ENCODE measurements at regions not wholly inside any gene's neighbourhood (a gene's known extent, or its start where the extent isn't known, plus 50 kb on each side); places are given as distances from the start of the nearest gene placed in this dataset.

DNA sequence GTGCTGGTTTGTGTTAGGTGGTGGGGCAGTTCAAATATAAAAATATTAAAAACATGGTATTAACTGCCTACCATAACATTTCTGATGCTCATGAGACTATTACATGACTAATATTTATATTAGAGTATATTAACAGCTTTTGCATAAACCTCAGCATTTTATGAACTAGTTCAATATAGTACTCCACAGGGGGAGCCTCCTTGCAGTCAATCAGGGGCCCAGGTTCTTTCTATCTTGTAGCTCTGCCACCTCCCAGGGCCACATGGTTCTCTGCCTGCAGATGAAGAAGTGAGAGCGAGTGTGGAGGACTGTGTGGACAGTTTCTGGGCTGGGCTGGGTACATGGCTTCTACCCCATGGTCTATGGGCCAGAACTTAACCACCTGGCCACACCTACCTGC is 159.5 kb downstream of the RPS24 start:
- TF ChIP-seq POLR2A (IDR thresholded peaks at IDR 0.05): no peak
- TF ChIP-seq, protein P1, sequence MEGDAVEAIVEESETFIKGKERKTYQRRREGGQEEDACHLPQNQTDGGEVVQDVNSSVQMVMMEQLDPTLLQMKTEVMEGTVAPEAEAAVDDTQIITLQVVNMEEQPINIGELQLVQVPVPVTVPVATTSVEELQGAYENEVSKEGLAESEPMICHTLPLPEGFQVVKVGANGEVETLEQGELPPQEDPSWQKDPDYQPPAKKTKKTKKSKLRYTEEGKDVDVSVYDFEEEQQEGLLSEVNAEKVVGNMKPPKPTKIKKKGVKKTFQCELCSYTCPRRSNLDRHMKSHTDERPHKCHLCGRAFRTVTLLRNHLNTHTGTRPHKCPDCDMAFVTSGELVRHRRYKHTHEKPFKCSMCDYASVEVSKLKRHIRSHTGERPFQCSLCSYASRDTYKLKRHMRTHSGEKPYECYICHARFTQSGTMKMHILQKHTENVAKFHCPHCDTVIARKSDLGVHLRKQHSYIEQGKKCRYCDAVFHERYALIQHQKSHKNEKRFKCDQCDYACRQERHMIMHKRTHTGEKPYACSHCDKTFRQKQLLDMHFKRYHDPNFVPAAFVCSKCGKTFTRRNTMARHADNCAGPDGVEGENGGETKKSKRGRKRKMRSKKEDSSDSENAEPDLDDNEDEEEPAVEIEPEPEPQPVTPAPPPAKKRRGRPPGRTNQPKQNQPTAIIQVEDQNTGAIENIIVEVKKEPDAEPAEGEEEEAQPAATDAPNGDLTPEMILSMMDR (IDR thresholded peaks at IDR 0.05 in 4 of 5, conservative IDR thresholded peaks at IDR 0.05 in 1 of 5): no peak
- no peak overlapping the region for H3K4me3 ChIP-seq
- H3K4me1 ChIP-seq: no peaks in the 10 kb centered on the region
- no peaks in the 10 kb centered on the region for H3K36me3 ChIP-seq
- H3K27ac ChIP-seq: no peak overlapping the region
- DNase-seq: no peak
- ATAC-seq: no peak
- no peaks in the 10 kb centered on the region for H3K9me3 ChIP-seq
- in situ Hi-C loops (cut with MboI; ENCODE audit: low sequenced_read_pairs in 4 of 4) (no loop called here), intact Hi-C loops (cut with DNase I; ENCODE audit: low total_unique reads) (no loop called here)
- no peaks in the 10 kb centered on the region for H3K27me3 ChIP-seq

DNA sequence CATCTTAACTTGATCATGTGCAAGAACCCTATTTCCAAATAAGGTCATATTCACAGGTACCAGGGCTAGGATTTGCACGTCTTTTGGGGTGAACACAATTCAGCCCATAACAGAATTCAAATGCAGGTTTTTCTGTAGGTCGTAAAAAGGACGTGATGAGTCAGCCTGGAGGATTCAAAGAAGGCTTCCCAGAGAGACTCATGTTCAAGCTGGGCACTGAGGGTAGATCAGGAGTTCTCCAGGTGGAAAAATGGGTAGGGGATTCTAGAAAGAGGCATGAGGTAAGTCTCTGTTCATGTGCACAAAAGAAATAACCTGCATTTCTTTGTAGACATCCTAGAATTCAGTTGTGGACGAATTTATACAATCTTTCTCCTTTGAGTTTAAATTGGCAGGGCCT is 160.4 kb downstream of the RPS24 start:
- no peaks in the 10 kb centered on the region for H3K27me3 ChIP-seq
- no peak overlapping the region for H3K4me3 ChIP-seq
- DNase-seq: no peak
- H3K36me3 ChIP-seq: no peaks in the 10 kb centered on the region
- intact Hi-C loops (cut with DNase I; ENCODE audit: low total_unique reads): no loop called here
- TF ChIP-seq, protein P1 (IDR thresholded peaks at IDR 0.05 in 4 of 5, conservative IDR thresholded peaks at IDR 0.05 in 1 of 5): no peak
- no peak for TF ChIP-seq POLR2A (IDR thresholded peaks at IDR 0.05)
- in situ Hi-C loops (cut with MboI; ENCODE audit: low sequenced_read_pairs in 4 of 4): no loop called here
- no peak overlapping the region for H3K27ac ChIP-seq
- H3K9me3 ChIP-seq: no peaks in the 10 kb centered on the region
- H3K4me1 ChIP-seq: no peaks in the 10 kb centered on the region
- no peak for ATAC-seq

DNA sequence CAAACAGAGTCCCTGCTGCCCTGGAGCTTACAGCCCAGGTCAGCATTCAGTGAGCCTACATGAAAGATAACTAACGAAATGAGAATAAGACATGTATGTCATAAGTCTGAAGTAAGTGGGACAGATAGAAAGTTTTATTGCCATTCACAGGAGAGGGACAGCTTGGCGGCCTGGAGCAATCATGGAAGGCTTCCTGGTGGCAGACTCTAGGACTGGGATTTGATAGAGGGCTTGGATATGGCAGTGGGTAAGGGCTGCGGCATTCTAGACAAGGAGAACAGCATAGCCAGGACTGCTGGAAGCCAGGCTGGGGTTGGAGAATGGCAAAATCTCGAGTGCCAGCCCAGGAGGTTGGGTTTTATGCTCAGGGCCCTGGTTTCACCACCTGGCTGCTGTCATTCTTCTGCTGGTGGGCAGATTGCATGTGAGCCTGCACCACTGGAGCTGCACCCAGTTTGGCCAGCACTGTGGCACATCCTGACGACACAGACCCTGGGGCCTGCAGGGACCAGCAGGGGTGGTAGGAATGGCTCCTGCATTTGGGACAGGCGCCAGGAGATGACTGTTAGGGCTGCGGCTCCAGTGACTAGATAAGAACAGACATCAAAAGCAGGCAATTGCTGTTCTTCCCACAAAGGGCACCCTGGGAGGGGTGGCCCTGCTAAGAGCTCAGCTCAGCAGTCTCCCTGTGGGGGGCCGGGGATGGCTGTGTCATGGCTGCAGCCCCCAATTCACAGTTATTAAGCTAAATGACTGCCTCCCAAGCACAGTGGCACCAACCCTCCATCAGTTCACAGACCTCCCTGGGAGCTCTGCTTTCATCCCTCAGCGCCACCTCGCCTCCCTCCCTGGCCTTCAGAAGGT is 161.1 kb downstream of the RPS24 start:
- no peak for ATAC-seq
- no peaks in the 10 kb centered on the region for H3K27me3 ChIP-seq
- intact Hi-C loops (cut with DNase I; ENCODE audit: low total_unique reads): no loop called here

DNA sequence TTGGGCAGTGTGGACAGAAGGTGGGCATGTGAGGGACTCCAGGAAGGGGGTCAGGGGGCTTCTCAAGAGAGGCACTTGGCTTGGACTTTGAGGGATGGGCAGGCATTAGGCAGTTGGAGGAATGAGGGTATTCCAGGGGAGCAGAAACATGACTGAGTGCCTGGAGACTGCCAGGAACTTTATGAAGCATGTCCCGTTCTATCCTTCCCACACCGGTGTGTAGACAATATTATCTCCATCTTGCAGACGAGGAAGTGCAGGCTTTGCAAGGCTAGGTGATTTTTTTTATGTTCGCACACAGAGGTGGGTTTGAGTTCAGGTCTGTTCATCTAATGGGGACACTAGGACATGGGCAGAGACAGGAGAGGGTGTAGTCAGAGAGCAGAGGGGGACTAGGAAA is 162.7 kb downstream of the RPS24 start:
- TF ChIP-seq POLR2A (IDR thresholded peaks at IDR 0.05): no peak
- TF ChIP-seq, protein P1 (IDR thresholded peaks at IDR 0.05 in 4 of 5, conservative IDR thresholded peaks at IDR 0.05 in 1 of 5): no peak
- intact Hi-C loops (cut with DNase I; ENCODE audit: low total_unique reads): no loop called here
- Histone ChIP-seq H3K9me3 (no peaks in the 10 kb centered on the region), H3K27ac (no peak overlapping the region), H3K4me3 (no peak overlapping the region), H3K36me3 (no peaks in the 10 kb centered on the region), H3K27me3 (no peaks in the 10 kb centered on the region), H3K4me1 (no peaks in the 10 kb centered on the region)
- DNase-seq (no peak), ATAC-seq (no peak)
- in situ Hi-C loops (cut with MboI; ENCODE audit: low sequenced_read_pairs in 4 of 4): no loop called here

More for the DNA sequence above, 161.1 kb downstream of the RPS24 start:
- Histone ChIP-seq H3K36me3 (no peaks in the 10 kb centered on the region), H3K27ac (no peak overlapping the region), H3K9me3 (no peaks in the 10 kb centered on the region), H3K4me1 (no peaks in the 10 kb centered on the region), H3K4me3 (no peak overlapping the region)
- no peak for DNase-seq
- in situ Hi-C loops (cut with MboI; ENCODE audit: low sequenced_read_pairs in 4 of 4): no loop called here
- TF ChIP-seq POLR2A (IDR thresholded peaks at IDR 0.05): no peak
- TF ChIP-seq, protein P1 (IDR thresholded peaks at IDR 0.05 in 4 of 5, conservative IDR thresholded peaks at IDR 0.05 in 1 of 5): no peak

Measured in gastrocnemius medialis (tissue), 4 donors.